Posterior vena cava (tissue), 2 donors: ENCODE measurements at regions not wholly inside any gene's neighbourhood (a gene's known extent, or its start where the extent isn't known, plus 50 kb on each side); places are given as distances from the start of the nearest gene placed in this dataset.

ENCODE experiments used
- DNase-seq: peaks from one replicate; pipeline ENCODE4 v3.0.0-alpha.2; 2020; ENCODE audit warnings: low spot score
- intact Hi-C, 2 donors: fragments of 100-400 bp; cut with DNase I; formaldehyde crosslinking; loops; one replicate each; pipeline versions ENCODE4 v1.14.1 to v1.14.2; 2022 to 2023
- donor health status: DM: yes; HTN: yes; CAD: no.
- donor health status: DM: yes; HTN: yes; CAD: no.

GRCh38 chr10:109430043-109430760 is 493.1 kb downstream of the XPNPEP1 start:
- intact Hi-C loops = no loop called here

GRCh38 chr10:109428775-109429491 is 494.4 kb downstream of the XPNPEP1 start:
- intact Hi-C loops = no loop called here
- DNase-seq = no peak

More at GRCh38 chr10:109430043-109430760, 493.1 kb downstream of the XPNPEP1 start:
- DNase-seq = no peak

- intact Hi-C loops = no loop called here
- DNase-seq = no peak
Measured at GRCh38 chr10:109427411-109427810, 495.9 kb downstream of the XPNPEP1 start.

- no peak for DNase-seq
- intact Hi-C loops = no loop called here
Measured at GRCh38 chr10:109426987-109427386, 496.3 kb downstream of the XPNPEP1 start.

- intact Hi-C loops = no loop called here
- DNase-seq = no peak
Measured at GRCh38 chr10:109418795-109419194, 504.5 kb downstream of the XPNPEP1 start.

- DNase-seq = no peak
- intact Hi-C loops = no loop called here
Measured at GRCh38 chr10:109417803-109418202, 505.5 kb downstream of the XPNPEP1 start.

GRCh38 chr10:109412353-109412752 is 511.0 kb downstream of the XPNPEP1 start:
- DNase-seq = no peak
- intact Hi-C loops = no loop called here

- intact Hi-C loops = no loop called here
- no peak for DNase-seq
Measured at GRCh38 chr10:109411917-109412316, 511.4 kb downstream of the XPNPEP1 start.

GRCh38 chr10:109405338-109405737 is 518.0 kb downstream of the XPNPEP1 start:
- intact Hi-C loops = no loop called here
- no peak for DNase-seq

GRCh38 chr10:109403551-109403950 is 519.8 kb downstream of the XPNPEP1 start:
- intact Hi-C loops = no loop called here
- no peak for DNase-seq

- intact Hi-C loops = no loop called here
- no peak for DNase-seq
Measured at GRCh38 chr10:109393425-109393824, 529.9 kb downstream of the XPNPEP1 start.

GRCh38 chr10:109386921-109387320 is 536.4 kb downstream of the XPNPEP1 start:
- intact Hi-C loops = no loop called here

GRCh38 chr10:109386101-109386500 is 537.2 kb downstream of the XPNPEP1 start:
- intact Hi-C loops = no loop called here
- DNase-seq = no peak

More at GRCh38 chr10:109386921-109387320, 536.4 kb downstream of the XPNPEP1 start:
- no peak for DNase-seq

- intact Hi-C loops = no loop called here
- no peak for DNase-seq
Measured at GRCh38 chr10:109379186-109379585, 544.1 kb downstream of the XPNPEP1 start.

GRCh38 chr10:109374215-109374614 is 549.1 kb downstream of the XPNPEP1 start:
- intact Hi-C loops = no loop called here
- DNase-seq = no peak

GRCh38 chr10:109359316-109359715 is 564.0 kb downstream of the XPNPEP1 start:
- DNase-seq = no peak
- intact Hi-C loops = no loop called here

GRCh38 chr10:109358325-109358724 is 565.0 kb downstream of the XPNPEP1 start:
- no peak for DNase-seq
- intact Hi-C loops = no loop called here

- intact Hi-C loops = no loop called here
- DNase-seq = no peak
Measured at GRCh38 chr10:109348324-109348723, 575.0 kb downstream of the XPNPEP1 start.

GRCh38 chr10:109343293-109343692 is 580.0 kb downstream of the XPNPEP1 start:
- intact Hi-C loops = no loop called here

GRCh38 chr10:109341986-109342385 is 581.3 kb downstream of the XPNPEP1 start:
- intact Hi-C loops = no loop called here
- DNase-seq = no peak

More at GRCh38 chr10:109343293-109343692, 580.0 kb downstream of the XPNPEP1 start:
- no peak for DNase-seq

GRCh38 chr10:109328001-109328400 is 595.3 kb downstream of the XPNPEP1 start:
- no peak for DNase-seq
- intact Hi-C loops = no loop called here
